MM.1S (cell line): ENCODE measurements at regions not wholly inside any gene's neighbourhood (a gene's known extent, or its start where the extent isn't known, plus 50 kb on each side); places are given as distances from the start of the nearest gene placed in this dataset.

Source experiments
- EZH2 ChIP-seq: fragments of 300-600 bp; sonication (generic); optimal IDR thresholded peaks from 2 replicates; pipeline ENCODE3; 2017; ENCODE audit warnings: low read depth, mild to moderate bottlenecking, antibody characterized with exemption, low read length, mixed read lengths
- EZH2phosphoT487 ChIP-seq: fragments of 300-600 bp; sonication (generic); IDR thresholded peaks from 2 replicates; pipeline ENCODE4 v1.6.1; 2018; ENCODE audit warnings: antibody characterized with exemption, low read length
- TF ChIP-seq, protein P1 (sequence below): fragments of 300-600 bp; sonication (generic); IDR thresholded peaks from 2 replicates; pipeline ENCODE4 v1.5.1; 2016; ENCODE audit warnings: antibody characterized with exemption, low read length, mixed read lengths

DNA sequence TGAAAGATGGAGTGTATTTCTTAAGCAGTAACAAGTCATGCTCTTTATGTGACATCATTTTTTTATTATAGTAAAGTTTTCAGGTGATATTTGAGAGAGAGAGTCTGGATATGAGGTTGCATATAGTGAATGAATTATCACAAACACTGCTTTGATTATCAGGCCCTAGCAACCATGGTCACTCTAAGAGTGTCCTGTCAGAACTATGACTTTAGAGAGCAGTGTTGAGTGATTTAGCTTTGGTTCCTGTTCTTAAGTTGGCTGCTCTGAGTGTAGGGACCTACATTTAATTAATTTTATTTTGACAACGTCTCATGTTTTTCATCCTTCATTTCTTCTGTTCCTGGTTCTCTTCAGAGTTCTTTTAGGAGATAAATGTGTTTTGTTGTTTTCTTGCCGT lies 275.5 kb downstream of the KCNJ3 start:
- TF ChIP-seq, protein P1, sequence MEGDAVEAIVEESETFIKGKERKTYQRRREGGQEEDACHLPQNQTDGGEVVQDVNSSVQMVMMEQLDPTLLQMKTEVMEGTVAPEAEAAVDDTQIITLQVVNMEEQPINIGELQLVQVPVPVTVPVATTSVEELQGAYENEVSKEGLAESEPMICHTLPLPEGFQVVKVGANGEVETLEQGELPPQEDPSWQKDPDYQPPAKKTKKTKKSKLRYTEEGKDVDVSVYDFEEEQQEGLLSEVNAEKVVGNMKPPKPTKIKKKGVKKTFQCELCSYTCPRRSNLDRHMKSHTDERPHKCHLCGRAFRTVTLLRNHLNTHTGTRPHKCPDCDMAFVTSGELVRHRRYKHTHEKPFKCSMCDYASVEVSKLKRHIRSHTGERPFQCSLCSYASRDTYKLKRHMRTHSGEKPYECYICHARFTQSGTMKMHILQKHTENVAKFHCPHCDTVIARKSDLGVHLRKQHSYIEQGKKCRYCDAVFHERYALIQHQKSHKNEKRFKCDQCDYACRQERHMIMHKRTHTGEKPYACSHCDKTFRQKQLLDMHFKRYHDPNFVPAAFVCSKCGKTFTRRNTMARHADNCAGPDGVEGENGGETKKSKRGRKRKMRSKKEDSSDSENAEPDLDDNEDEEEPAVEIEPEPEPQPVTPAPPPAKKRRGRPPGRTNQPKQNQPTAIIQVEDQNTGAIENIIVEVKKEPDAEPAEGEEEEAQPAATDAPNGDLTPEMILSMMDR: no peak
- TF ChIP-seq EZH2phosphoT487: no peak
- TF ChIP-seq EZH2: no peak
